SK-N-SH (cell line): ENCODE measurements at regions not wholly inside any gene's neighbourhood (a gene's known extent, or its start where the extent isn't known, plus 50 kb on each side); places are given as distances from the start of the nearest gene placed in this dataset.

Experiments used
- EP300 ChIP-seq, 2 experiments: IDR thresholded peaks; 2 replicates each; pipeline versions ENCODE4 v1.4.0 to v1.6.1; 2012; ENCODE audit warnings: borderline replicate concordance in 1 of 2, low read depth in 1 of 2, low read length in 1 of 2
- EZH2phosphoT487 ChIP-seq: fragments of 200-600 bp; sonication (generic); IDR thresholded peaks from 2 replicates; pipeline ENCODE4 v1.6.1; 2017; ENCODE audit warnings: low read depth, mixed run types, mild to moderate bottlenecking, antibody characterized with exemption, moderate library complexity, borderline replicate concordance
- GATA2 ChIP-seq: sonication (generic); formaldehyde crosslinking; IDR thresholded peaks from 2 replicates; pipeline ENCODE4 v1.5.0; 2020; ENCODE audit warnings: mild to moderate bottlenecking, missing genetic modification reagents
- POLR2AphosphoS5 ChIP-seq: IDR thresholded peaks from 2 replicates; pipeline ENCODE4 v1.6.1; 2012; ENCODE audit warnings: low read depth, low read length
- RAD21 ChIP-seq: IDR thresholded peaks from 2 replicates; pipeline ENCODE4 v1.6.1; 2012; ENCODE audit warnings: mild to moderate bottlenecking, low read length
- RCOR1 ChIP-seq: fragments of 150-350 bp; IDR thresholded peaks from 2 replicates; pipeline ENCODE4 v1.6.1; 2017; ENCODE audit warnings: antibody characterized with exemption, low read length
- TCF12 ChIP-seq: IDR thresholded peaks from 2 replicates; pipeline ENCODE4 v1.4.0; 2012
- YY1 ChIP-seq: IDR thresholded peaks from 2 replicates; pipeline ENCODE4 v1.4.0; 2012; ENCODE audit warnings: low read depth, mild to moderate bottlenecking
- TF ChIP-seq, protein P1 (sequence below): fragments of 200-600 bp; sonication (generic); IDR thresholded peaks from 2 replicates; pipeline ENCODE4 v1.6.1; 2017; ENCODE audit warnings: antibody characterized with exemption, mild to moderate bottlenecking, moderate library complexity

DNA sequence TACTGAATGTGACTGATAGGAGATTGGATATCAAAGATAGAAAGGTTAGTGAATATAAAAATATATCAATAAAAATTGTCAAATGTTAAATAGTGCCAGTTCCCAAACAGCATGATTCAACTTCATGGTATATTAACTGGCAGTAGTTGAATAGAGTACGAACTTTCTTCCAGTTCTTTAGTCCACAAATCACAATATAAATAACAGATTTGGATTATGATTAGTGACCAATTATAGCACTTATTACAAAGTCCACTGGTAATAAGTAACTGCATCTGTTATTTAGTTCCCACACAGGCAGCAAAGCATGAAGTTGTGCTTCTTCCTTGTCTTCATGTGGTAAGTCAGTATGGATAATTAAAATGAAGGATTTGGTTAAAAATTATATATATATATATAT lies 243.0 kb upstream of the VWC2 start:
- TF ChIP-seq, protein P1, sequence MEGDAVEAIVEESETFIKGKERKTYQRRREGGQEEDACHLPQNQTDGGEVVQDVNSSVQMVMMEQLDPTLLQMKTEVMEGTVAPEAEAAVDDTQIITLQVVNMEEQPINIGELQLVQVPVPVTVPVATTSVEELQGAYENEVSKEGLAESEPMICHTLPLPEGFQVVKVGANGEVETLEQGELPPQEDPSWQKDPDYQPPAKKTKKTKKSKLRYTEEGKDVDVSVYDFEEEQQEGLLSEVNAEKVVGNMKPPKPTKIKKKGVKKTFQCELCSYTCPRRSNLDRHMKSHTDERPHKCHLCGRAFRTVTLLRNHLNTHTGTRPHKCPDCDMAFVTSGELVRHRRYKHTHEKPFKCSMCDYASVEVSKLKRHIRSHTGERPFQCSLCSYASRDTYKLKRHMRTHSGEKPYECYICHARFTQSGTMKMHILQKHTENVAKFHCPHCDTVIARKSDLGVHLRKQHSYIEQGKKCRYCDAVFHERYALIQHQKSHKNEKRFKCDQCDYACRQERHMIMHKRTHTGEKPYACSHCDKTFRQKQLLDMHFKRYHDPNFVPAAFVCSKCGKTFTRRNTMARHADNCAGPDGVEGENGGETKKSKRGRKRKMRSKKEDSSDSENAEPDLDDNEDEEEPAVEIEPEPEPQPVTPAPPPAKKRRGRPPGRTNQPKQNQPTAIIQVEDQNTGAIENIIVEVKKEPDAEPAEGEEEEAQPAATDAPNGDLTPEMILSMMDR, result no peak
- TF ChIP-seq POLR2AphosphoS5 (no peak), EP300 (IDR thresholded peaks at IDR 0.05; ENCODE audit: borderline replicate concordance in 1 of 2, low read depth in 1 of 2, low read length in 1 of 2) (no peak), RAD21 (no peak), TCF12 (no peak), YY1 (no peak), RCOR1 (no peak), GATA2 (CRISPR knock-in tag) (no peak), EZH2phosphoT487 (no peak)
